ENCODE measurements at regions not wholly inside any gene's neighbourhood (a gene's known extent, or its start where the extent isn't known, plus 50 kb on each side); places are given as distances from the start of the nearest gene placed in this dataset.

DNA sequence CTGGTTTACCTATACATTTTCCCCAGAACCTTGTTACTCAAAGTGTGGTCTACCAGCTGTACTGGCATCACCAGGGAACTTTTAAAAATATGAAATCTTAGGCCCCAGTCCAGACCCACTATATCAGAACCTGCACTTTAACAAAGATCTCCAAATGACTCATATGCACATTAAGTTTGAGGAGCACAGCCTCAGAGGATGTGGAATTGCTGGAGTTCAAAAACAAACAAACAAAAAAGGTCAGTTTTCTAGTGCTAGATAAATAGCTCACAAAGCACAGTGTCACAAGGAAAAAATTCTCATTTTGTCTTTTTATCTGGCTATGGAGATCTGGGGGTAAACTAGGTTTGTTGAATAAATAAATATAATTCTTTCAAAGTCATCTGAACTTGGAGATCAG lies 68.9 kb upstream of the ANKRD55 start:
- TF ChIP-seq CTCF (conservative IDR thresholded peaks at IDR 0.05; ENCODE audit: low read depth, low read length): no peak
- no peak for TF ChIP-seq EZH2 (IDR thresholded peaks at IDR 0.05; ENCODE audit: borderline replicate concordance, low read depth, low read length, poor library complexity, severe bottlenecking)
